ENCODE measurements at regions not wholly inside any gene's neighbourhood (a gene's known extent, or its start where the extent isn't known, plus 50 kb on each side); places are given as distances from the start of the nearest gene placed in this dataset.

GRCh38 chr12:125205386-125205785 is 140.2 kb downstream of the AACS start:
- H2BK5ac ChIP-seq (ENCODE audit: low read depth, low read length) = no peak overlapping the region
- no peak overlapping the region for H3K9ac ChIP-seq (replicated peaks in 1 of 4; ENCODE audit: extremely low read depth in 1 of 4, low read depth in 3 of 4, low read length in 3 of 4)
- H2BK120ac ChIP-seq (replicated peaks; ENCODE audit: low read depth, low read length) = no peak overlapping the region
- H4K91ac ChIP-seq (replicated peaks; ENCODE audit: insufficient read length, low read length) = no peak overlapping the region
- H4K5ac ChIP-seq (ENCODE audit: insufficient read length, low read depth, low read length) = no peak overlapping the region
- H3K79me1 ChIP-seq (ENCODE audit: low read depth, low read length) = peaks cover 15% of the 10 kb centered on the region
- no peak overlapping the region for H3K18ac ChIP-seq (ENCODE audit: extremely low read depth, low read length)
- H3K23ac ChIP-seq (ENCODE audit: insufficient read length) = no peak overlapping the region
- ChIA-PET POLR2A (ENCODE audit: partially characterized antibody) (interaction anchor here (1.5 to 2.8 kb wide), 3 partner anchors 9 to 158 kb away, joined by 3 to 10 read pairs (median 5); no protein-coding TSS in a partner anchor), CTCF (ENCODE audit: partially characterized antibody) (interaction anchor here (0.7 to 7.9 kb wide), 7 partner anchors 8 to 198 kb away, joined by 3 to 46 read pairs (median 5); no protein-coding TSS in a partner anchor)
- H3K27ac ChIP-seq (ENCODE audit: low read depth, low read length) = no peak overlapping the region; the same call in 1 of the 2 replicates
- no peak overlapping the region for H3K56ac ChIP-seq (replicated peaks; ENCODE audit: insufficient read length, low read depth, low read length)
- peaks cover 17 to 29% of the 10 kb centered on the region in 2 experiments for H4K20me1 ChIP-seq (replicated peaks in 1 of 2; ENCODE audit: control insufficient read depth in 1 of 2, insufficient read depth in 2 of 2, low read length in 2 of 2)
- no peak overlapping the region for H3K4ac ChIP-seq (replicated peaks; ENCODE audit: insufficient read length, low read depth, low read length)
- H3K9me3 ChIP-seq (ENCODE audit: insufficient read depth in 2 of 2, low read depth in 1 of 2, low read length in 1 of 2) = peaks cover 3% of the 10 kb centered on the region in 2 experiments; a peak in 2 of 4 replicates
- H3K79me2 ChIP-seq (ENCODE audit: control insufficient read depth in 1 of 2, insufficient read depth in 2 of 2, low read length in 2 of 2) = peaks cover 3 to 94% of the 10 kb centered on the region in 2 experiments
- H4K8ac ChIP-seq (ENCODE audit: extremely low read depth, insufficient read depth, low read length) = no peak overlapping the region
- no peak overlapping the region for H2BK15ac ChIP-seq (ENCODE audit: low read length)
- H2AK5ac ChIP-seq (ENCODE audit: low read depth, low read length) = no peak overlapping the region
- TF ChIP-seq NRF1 (IDR thresholded peaks at IDR 0.05; ENCODE audit: low read depth, low read length) (no peak), EGR1 (IDR thresholded peaks at IDR 0.05; ENCODE audit: borderline replicate concordance, low read depth, low read length) (no peak), CTBP2 (IDR thresholded peaks at IDR 0.05; ENCODE audit: borderline replicate concordance, insufficient read depth, insufficient read length, low read length) (no peak), TCF12 (IDR thresholded peaks at IDR 0.05; ENCODE audit: low read depth, low read length) (no peak), CHD1 (IDR thresholded peaks at IDR 0.05; ENCODE audit: low read depth, low read length) (no peak), EP300 (IDR thresholded peaks at IDR 0.05; ENCODE audit: borderline replicate concordance in 1 of 2, low read depth in 2 of 2, low read length in 2 of 2) (no peak), BRCA1 (IDR thresholded peaks at IDR 0.05; ENCODE audit: low read depth, low read length) (no peak), POLR2A (IDR thresholded peaks at IDR 0.05; ENCODE audit: control extremely low read depth in 1 of 2, low read depth in 2 of 2, low read length in 2 of 2) (no peak), CEBPB (IDR thresholded peaks at IDR 0.05; ENCODE audit: low read depth, low read length) (no peak)
- H3K27me3 ChIP-seq (replicated peaks in 1 of 4; ENCODE audit: control insufficient read depth in 3 of 4, extremely low read depth in 1 of 4, insufficient read depth in 3 of 4, low read length in 3 of 4) = no peaks in the 10 kb centered on the region
- peaks cover 6 to 19% (median 12%) of the 10 kb centered on the region in 4 experiments for H3K4me1 ChIP-seq (replicated peaks in 1 of 4; ENCODE audit: control insufficient read depth in 3 of 4, insufficient read depth in 4 of 4, low read length in 3 of 4)
- peaks cover 0 to 13% (median 2%) of the 10 kb centered on the region in 4 experiments; a peak in 3 of 8 replicates for H3K36me3 ChIP-seq (ENCODE audit: control insufficient read depth in 2 of 4, insufficient read depth in 4 of 4, low read length in 3 of 4)
- H3K4me3 ChIP-seq (ENCODE audit: extremely low read depth in 1 of 4, insufficient read depth in 2 of 4, low read depth in 3 of 4, low read length in 4 of 4) = no peak overlapping the region
- H3K23me2 ChIP-seq (ENCODE audit: low read depth, low read length) = no peaks in the 10 kb centered on the region
- no peak overlapping the region for H2BK12ac ChIP-seq (ENCODE audit: low read depth, low read length)
- no peak overlapping the region for H2AFZ ChIP-seq (ENCODE audit: low read length)
- H2BK20ac ChIP-seq (ENCODE audit: low read length) = no peak overlapping the region
- no peak overlapping the region for H3K14ac ChIP-seq (ENCODE audit: insufficient read length)
- H3K4me2 ChIP-seq (ENCODE audit: insufficient read depth in 1 of 2, low read depth in 2 of 2, low read length in 2 of 2) = no peak overlapping the region
- FAIRE-seq (no peak), DNase-seq (ENCODE audit: low read depth in 1 of 2, low spot score in 2 of 2) (no peak)
- WGBS, 2 experiments (ENCODE audit: extremely low coverage in 1 of 2, insufficient coverage in 1 of 2, insufficient read length in 1 of 2, insufficient replicate concordance in 2 of 2, low coverage in 1 of 2, low lambda C conversion rate in 2 of 2, missing lambda C conversion rate in 1 of 2) = 89% methylated on average over 5 of the region's 5 CpGs; no CpG with 5 or more reads in 1 of the 2 experiments
